Astrocyte (in vitro differentiated cells and primary cell): ENCODE measurements at regions not wholly inside any gene's neighbourhood (a gene's known extent, or its start where the extent isn't known, plus 50 kb on each side); places are given as distances from the start of the nearest gene placed in this dataset.

Experiments used
- DNase-seq: peaks from one replicate; pipeline ENCODE4 v3.0.0-alpha.2; 2010; ENCODE audit warnings: low read depth
- FAIRE-seq: peaks from 2 replicates; lab custom pipeline; 2011; peaks lifted over from hg19 to GRCh38; lab: Jason Lieb, UNC
- H2AFZ ChIP-seq: 2 replicates; pipeline ENCODE4 v1.6.0; 2012; ENCODE audit warnings: low read depth, low read length, inconsistent platforms
- H3K27ac ChIP-seq: 2 replicates; pipeline ENCODE4 v1.5.1; 2011; ENCODE audit warnings: low read depth, low read length, inconsistent platforms
- H3K27me3 ChIP-seq: 2 replicates; pipeline ENCODE4 v1.6.0; 2011; ENCODE audit warnings: low read length, inconsistent platforms; ENCODE audit not compliant: insufficient read depth
- H3K36me3 ChIP-seq: 2 replicates; pipeline ENCODE4 v1.5.1; 2011; ENCODE audit warnings: low read length, inconsistent platforms; ENCODE audit not compliant: insufficient read depth
- H3K4me1 ChIP-seq: 2 replicates; pipeline ENCODE4 v1.5.1; 2011; ENCODE audit warnings: low read length, inconsistent platforms; ENCODE audit not compliant: insufficient read depth
- H3K4me2 ChIP-seq: 2 replicates; pipeline ENCODE4 v1.6.0; 2012; ENCODE audit warnings: low read length, inconsistent platforms
- H3K4me3 ChIP-seq: 2 replicates; pipeline ENCODE4 v1.5.1; 2011; ENCODE audit warnings: low read depth, mild to moderate bottlenecking, low read length, inconsistent platforms; ENCODE audit not compliant: insufficient read depth
- H3K79me2 ChIP-seq: 2 replicates; pipeline ENCODE4 v1.6.0; 2012; ENCODE audit warnings: mild to moderate bottlenecking, low read length, inconsistent platforms; ENCODE audit not compliant: insufficient read depth
- H3K9ac ChIP-seq: 2 replicates; pipeline ENCODE4 v1.6.0; 2012; ENCODE audit warnings: mild to moderate bottlenecking, low read length, inconsistent platforms
- H3K9me3 ChIP-seq: 2 replicates; pipeline ENCODE4 v1.5.1; 2012; ENCODE audit warnings: low read depth, mild to moderate bottlenecking, low read length, inconsistent platforms; ENCODE audit not compliant: insufficient read depth
- H4K20me1 ChIP-seq: 2 replicates; pipeline ENCODE4 v1.6.0; 2012; ENCODE audit warnings: low read length, inconsistent platforms; ENCODE audit not compliant: insufficient read depth
- H3K27ac Mint-ChIP-seq: one replicate; pipeline ENCODE4 v1.8.0; 2021; ENCODE audit warnings: mild to moderate bottlenecking, mixed read lengths; ENCODE audit not compliant: unreplicated experiment
- H3K27me3 Mint-ChIP-seq: one replicate; pipeline ENCODE4 v1.8.0; 2021; ENCODE audit warnings: low read depth, mixed read lengths; ENCODE audit not compliant: unreplicated experiment
- H3K36me3 Mint-ChIP-seq: one replicate; pipeline ENCODE4 v1.8.0; 2021; ENCODE audit warnings: low read depth, mixed read lengths; ENCODE audit not compliant: unreplicated experiment
- H3K4me1 Mint-ChIP-seq: one replicate; pipeline ENCODE4 v1.8.0; 2021; ENCODE audit warnings: low read depth, mixed read lengths; ENCODE audit not compliant: unreplicated experiment
- H3K4me3 Mint-ChIP-seq: one replicate; pipeline ENCODE4 v1.8.0; 2021; ENCODE audit warnings: mild to moderate bottlenecking, moderate library complexity, mixed read lengths; ENCODE audit not compliant: unreplicated experiment
- H3K9me3 Mint-ChIP-seq: one replicate; pipeline ENCODE4 v1.8.0; 2021; ENCODE audit warnings: mild to moderate bottlenecking, mixed read lengths; ENCODE audit not compliant: unreplicated experiment
- CTCF ChIP-seq: IDR thresholded peaks from 2 replicates; pipeline ENCODE4 v1.5.1; 2011; ENCODE audit warnings: low read depth, mild to moderate bottlenecking, inconsistent platforms, low read length, moderate library complexity; ENCODE audit not compliant: insufficient read depth
- EZH2 ChIP-seq: IDR thresholded peaks from 2 replicates; pipeline ENCODE4 v1.6.1; 2012; ENCODE audit warnings: mild to moderate bottlenecking, low read length, inconsistent platforms; ENCODE audit not compliant: insufficient read depth

GRCh38 chr10:117754770-117755658, 212.5 kb downstream of the EMX2 start:
- Histone ChIP-seq H3K9ac (no peak overlapping the region), H3K27me3 (no peaks in the 10 kb centered on the region), H4K20me1 (no peaks in the 10 kb centered on the region), H3K4me2 (no peak overlapping the region), H3K79me2 (no peaks in the 10 kb centered on the region), H3K9me3 (no peaks in the 10 kb centered on the region), H3K4me3 (no peak overlapping the region), H3K27ac (no peak overlapping the region), H2AFZ (no peak overlapping the region), H3K36me3 (no peaks in the 10 kb centered on the region), H3K4me1 (no peaks in the 10 kb centered on the region)
- DNase-seq (no peak), FAIRE-seq (no peak)
- Mint-ChIP-seq H3K36me3 (no peaks in the 10 kb centered on the region), H3K4me3 (no peak overlapping the region), H3K27me3 (peaks cover 21% of the 10 kb centered on the region), H3K27ac (no peak overlapping the region), H3K9me3 (no peaks in the 10 kb centered on the region), H3K4me1 (no peaks in the 10 kb centered on the region)
- no peak for TF ChIP-seq EZH2
- no peak for TF ChIP-seq CTCF

GRCh38 chr10:117755659-117756014, 213.1 kb downstream of the EMX2 start:
- H4K20me1 ChIP-seq: no peaks in the 10 kb centered on the region
- TF ChIP-seq CTCF: no peak
- TF ChIP-seq EZH2: no peak
- Mint-ChIP-seq H3K4me1 (no peaks in the 10 kb centered on the region), H3K9me3 (no peaks in the 10 kb centered on the region), H3K36me3 (no peaks in the 10 kb centered on the region), H3K4me3 (no peak overlapping the region), H3K27me3 (peaks cover 21% of the 10 kb centered on the region), H3K27ac (no peak overlapping the region)
- no peak overlapping the region for H3K4me2 ChIP-seq
- no peak overlapping the region for H3K27ac ChIP-seq
- H3K79me2 ChIP-seq: no peaks in the 10 kb centered on the region
- H2AFZ ChIP-seq: no peak overlapping the region
- FAIRE-seq (no peak), DNase-seq (no peak)
- no peaks in the 10 kb centered on the region for H3K9me3 ChIP-seq
- H3K27me3 ChIP-seq: no peaks in the 10 kb centered on the region
- H3K4me3 ChIP-seq: no peak overlapping the region
- H3K36me3 ChIP-seq: no peaks in the 10 kb centered on the region
- H3K9ac ChIP-seq: no peak overlapping the region
- H3K4me1 ChIP-seq: no peaks in the 10 kb centered on the region
